NT2/D1 (cell line): ENCODE measurements at regions not wholly inside any gene's neighbourhood (a gene's known extent, or its start where the extent isn't known, plus 50 kb on each side); places are given as distances from the start of the nearest gene placed in this dataset.

Experiments used
- DNase-seq: peaks from one replicate; pipeline ENCODE4 v3.0.0-alpha.2; 2011; ENCODE audit warnings: low read depth, low spot score
- H3K27me3 ChIP-seq: 2 replicates; pipeline ENCODE4 v1.6.0; 2011; ENCODE audit warnings: mild to moderate bottlenecking; ENCODE audit not compliant: insufficient read length, insufficient read depth
- H3K36me3 ChIP-seq: 2 replicates; pipeline ENCODE4 v1.6.1; 2011; ENCODE audit warnings: mild to moderate bottlenecking, low read length, mixed read lengths; ENCODE audit not compliant: insufficient read depth, insufficient read length
- H3K4me1 ChIP-seq: 2 replicates; pipeline ENCODE4 v1.5.1; 2011; ENCODE audit not compliant: insufficient read depth, insufficient read length
- H3K4me3 ChIP-seq: 2 replicates; pipeline ENCODE4 v1.5.1; 2011; ENCODE audit warnings: low read depth; ENCODE audit not compliant: insufficient read length
- H3K9ac ChIP-seq: 2 replicates; pipeline ENCODE4 v1.6.0; 2011; ENCODE audit warnings: low read depth; ENCODE audit not compliant: insufficient read length
- H3K9me3 ChIP-seq: 2 replicates; pipeline ENCODE4 v1.5.1; 2011; ENCODE audit warnings: mild to moderate bottlenecking, low read length; ENCODE audit not compliant: insufficient read depth
- SUZ12 ChIP-seq: IDR thresholded peaks from 2 replicates; pipeline ENCODE4 v1.6.1; 2011; ENCODE audit not compliant: insufficient read length, insufficient read depth; ENCODE audit errors: extremely low read depth
- YY1 ChIP-seq: IDR thresholded peaks from 2 replicates; pipeline ENCODE4 v1.6.1; 2011; ENCODE audit not compliant: insufficient read length, insufficient read depth
- ZNF274 ChIP-seq: IDR thresholded peaks from 2 replicates; pipeline ENCODE4 v1.6.1; 2011; ENCODE audit warnings: mild to moderate bottlenecking, low read depth, low read length

DNA sequence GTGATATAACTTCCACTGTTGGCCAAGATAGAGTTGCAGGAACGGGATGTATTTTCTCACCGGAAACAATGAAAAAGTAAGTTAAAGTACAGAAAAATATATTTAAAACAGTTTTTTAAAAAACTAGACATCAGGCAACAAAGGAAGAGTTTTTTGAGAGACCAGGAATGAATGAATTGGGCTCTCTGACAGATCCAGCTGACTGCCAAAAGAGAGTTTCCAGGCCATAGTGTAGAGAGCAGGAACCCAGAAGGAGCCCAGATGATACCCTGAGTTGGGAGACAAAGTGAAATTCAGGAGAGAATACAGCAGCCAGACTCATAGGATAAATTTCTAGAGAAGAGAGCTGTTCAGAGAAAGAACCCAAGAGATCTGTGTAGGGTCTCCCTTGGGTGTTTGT lies 362.6 kb upstream of the SMIM21 start:
- H3K9me3 ChIP-seq: no peaks in the 10 kb centered on the region
- no peak overlapping the region for H3K4me3 ChIP-seq
- no peaks in the 10 kb centered on the region for H3K36me3 ChIP-seq
- H3K27me3 ChIP-seq: no peaks in the 10 kb centered on the region
- TF ChIP-seq YY1 (no peak), ZNF274 (no peak), SUZ12 (no peak)
- no peaks in the 10 kb centered on the region for H3K4me1 ChIP-seq
- no peak overlapping the region for H3K9ac ChIP-seq
- DNase-seq: no peak

DNA sequence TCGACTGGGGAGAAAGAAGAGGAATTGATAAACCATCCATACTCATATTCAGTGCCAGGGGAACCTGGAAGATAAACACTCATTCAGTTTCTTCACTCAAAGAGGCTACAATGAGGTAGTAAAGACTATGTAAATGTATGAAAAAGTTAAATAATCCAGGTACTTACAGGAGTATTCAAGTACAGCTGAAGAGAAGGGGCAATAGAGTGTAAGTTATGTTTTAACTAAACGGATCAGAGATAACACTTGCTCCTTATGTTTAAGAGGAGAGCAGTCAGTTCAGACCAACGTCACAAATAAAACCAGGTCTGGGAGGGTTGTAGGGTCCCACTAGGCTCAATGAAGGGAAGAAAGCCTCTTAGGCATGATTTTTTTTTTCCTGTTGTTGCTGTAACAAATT lies 358.3 kb upstream of the SMIM21 start:
- H3K4me1 ChIP-seq: no peaks in the 10 kb centered on the region

DNA sequence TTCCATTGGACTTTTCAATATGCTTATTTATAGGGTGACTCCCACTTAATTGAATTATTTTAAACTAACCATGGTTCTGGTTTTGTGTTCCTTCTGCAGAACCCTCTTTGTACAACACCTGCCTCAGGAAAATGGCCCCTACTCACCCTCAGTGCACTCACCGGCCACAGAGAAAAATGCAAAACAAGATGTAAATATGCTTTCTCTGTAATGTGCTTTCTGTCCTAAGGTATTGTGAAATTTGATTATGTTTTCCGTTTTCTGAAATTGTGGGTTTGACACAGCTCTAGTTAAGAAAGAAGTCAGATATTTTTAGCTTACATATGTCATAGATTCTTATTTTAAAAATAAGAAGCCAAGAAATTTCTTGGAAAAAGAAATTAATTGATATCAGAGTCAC lies 357.7 kb upstream of the SMIM21 start:
- Histone ChIP-seq H3K9ac (no peak overlapping the region), H3K36me3 (no peaks in the 10 kb centered on the region), H3K4me3 (no peak overlapping the region), H3K4me1 (no peaks in the 10 kb centered on the region), H3K27me3 (no peaks in the 10 kb centered on the region), H3K9me3 (no peaks in the 10 kb centered on the region)
- no peak for TF ChIP-seq YY1
- no peak for TF ChIP-seq SUZ12
- TF ChIP-seq ZNF274: no peak
- DNase-seq: no peak

More for the DNA sequence above, 358.3 kb upstream of the SMIM21 start:
- no peak for TF ChIP-seq ZNF274
- TF ChIP-seq SUZ12: no peak
- TF ChIP-seq YY1: no peak
- no peak for DNase-seq
- no peaks in the 10 kb centered on the region for H3K27me3 ChIP-seq
- H3K4me3 ChIP-seq: no peak overlapping the region
- no peaks in the 10 kb centered on the region for H3K36me3 ChIP-seq
- H3K9me3 ChIP-seq: no peaks in the 10 kb centered on the region
- no peak overlapping the region for H3K9ac ChIP-seq

DNA sequence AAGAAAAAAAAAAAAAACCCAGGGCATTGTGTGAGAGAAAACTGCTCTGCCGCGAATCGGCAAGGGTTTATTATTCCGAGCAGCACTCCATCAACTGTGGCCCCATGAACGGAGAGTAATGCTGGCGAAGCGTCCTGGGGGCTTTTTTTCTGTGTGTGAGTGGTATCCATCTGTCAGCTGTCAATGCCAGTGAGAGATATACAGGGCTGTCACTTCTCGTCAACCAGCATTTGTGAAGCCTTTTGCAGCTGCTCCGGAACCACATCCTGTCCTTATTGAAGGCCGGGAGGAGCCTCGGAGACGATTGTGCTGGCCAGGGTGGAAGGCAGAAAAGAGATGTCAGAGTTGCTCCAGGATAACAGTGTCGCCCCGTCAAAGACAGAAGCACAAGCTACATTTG lies 356.9 kb upstream of the SMIM21 start:
- no peaks in the 10 kb centered on the region for H3K27me3 ChIP-seq
- no peak for DNase-seq
- no peak for TF ChIP-seq SUZ12
- no peak for TF ChIP-seq YY1
- TF ChIP-seq ZNF274: no peak
- H3K9me3 ChIP-seq: no peaks in the 10 kb centered on the region
- no peaks in the 10 kb centered on the region for H3K4me1 ChIP-seq
- H3K9ac ChIP-seq: no peak overlapping the region
- H3K36me3 ChIP-seq: no peaks in the 10 kb centered on the region
- H3K4me3 ChIP-seq: no peak overlapping the region

DNA sequence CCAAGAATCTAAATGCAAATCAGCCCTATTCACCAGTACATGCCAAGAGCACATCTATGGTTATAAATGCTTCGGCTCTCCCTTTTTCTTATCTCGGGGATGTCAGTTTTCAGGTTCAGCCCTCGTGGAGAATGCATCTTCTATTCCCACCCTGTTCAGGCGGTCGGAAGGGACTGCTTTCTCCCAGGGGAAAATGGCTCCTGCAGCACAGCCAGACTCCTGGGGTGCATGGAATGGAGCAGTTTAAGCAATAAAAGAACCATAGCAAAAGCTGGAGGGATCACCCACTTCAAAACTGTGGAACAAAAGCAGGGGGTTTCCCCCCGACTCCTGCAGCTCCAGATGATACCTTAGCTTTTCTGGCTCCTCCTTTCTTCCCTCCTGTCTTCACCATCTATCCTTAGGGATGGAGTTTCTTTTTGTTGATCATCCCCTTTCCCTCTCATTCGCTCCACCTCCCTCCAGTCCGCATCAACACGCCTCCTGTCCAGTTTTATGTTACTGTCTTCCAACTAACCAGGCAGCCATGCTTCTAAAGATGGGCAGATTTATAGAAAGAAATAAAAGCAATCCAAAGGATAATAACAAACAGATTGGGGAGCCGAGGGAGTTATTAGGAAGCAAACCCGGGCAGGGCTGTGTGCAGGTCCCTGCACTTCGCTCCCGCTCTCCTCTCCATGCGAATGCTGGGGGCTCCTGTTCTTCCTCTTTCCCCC lies 356.2 kb upstream of the SMIM21 start:
- Histone ChIP-seq H3K9ac (no peak overlapping the region), H3K9me3 (no peaks in the 10 kb centered on the region), H3K4me1 (no peaks in the 10 kb centered on the region), H3K4me3 (no peak overlapping the region), H3K27me3 (no peaks in the 10 kb centered on the region), H3K36me3 (no peaks in the 10 kb centered on the region)
- no peak for TF ChIP-seq SUZ12
- no peak for TF ChIP-seq YY1
- TF ChIP-seq ZNF274: no peak
- no peak for DNase-seq

DNA sequence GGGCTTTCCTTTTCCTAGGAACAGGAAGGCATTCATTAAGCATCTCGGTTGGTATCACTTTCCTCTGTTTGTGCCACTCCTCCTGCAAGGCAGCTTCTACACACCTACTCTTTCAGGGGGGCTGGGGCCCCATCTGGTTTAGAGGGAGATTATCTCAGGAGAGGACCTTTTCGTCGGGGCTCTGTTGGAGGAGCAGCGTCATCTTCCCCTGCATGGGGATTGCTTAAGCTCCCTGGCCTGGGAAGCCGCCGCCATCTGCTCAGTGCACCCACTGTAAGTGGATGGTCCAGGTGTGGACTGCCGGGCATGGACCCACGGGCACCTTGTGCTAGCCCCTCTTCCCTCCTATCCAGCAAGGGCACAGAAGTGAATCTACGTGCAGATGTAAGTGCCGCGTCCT lies 355.3 kb upstream of the SMIM21 start:
- no peaks in the 10 kb centered on the region for H3K9me3 ChIP-seq
- TF ChIP-seq SUZ12 (no peak), ZNF274 (no peak), YY1 (no peak)
- no peak overlapping the region for H3K9ac ChIP-seq
- H3K4me1 ChIP-seq: no peaks in the 10 kb centered on the region
- no peak for DNase-seq
- H3K27me3 ChIP-seq: no peaks in the 10 kb centered on the region
- H3K4me3 ChIP-seq: no peak overlapping the region
- H3K36me3 ChIP-seq: no peaks in the 10 kb centered on the region

DNA sequence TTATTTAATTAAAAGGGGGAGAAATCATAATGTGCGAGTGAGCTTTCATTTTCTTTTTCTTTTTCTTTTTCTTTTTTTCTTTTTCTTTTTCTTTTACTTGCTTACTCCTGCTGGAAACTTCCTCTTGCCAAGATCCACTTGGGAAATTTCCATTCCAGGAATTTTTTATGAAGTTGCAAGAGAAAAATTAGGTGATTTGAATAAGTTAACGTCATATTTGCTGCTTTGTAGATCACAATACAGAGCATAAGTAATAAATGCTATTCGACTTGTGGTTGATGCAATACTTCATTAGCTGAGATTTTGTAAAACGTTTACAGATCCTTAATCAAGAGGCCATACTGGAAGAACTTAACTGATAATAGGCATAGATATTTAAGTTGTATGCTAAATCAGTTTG lies 354.7 kb upstream of the SMIM21 start:
- no peaks in the 10 kb centered on the region for H3K9me3 ChIP-seq
- no peaks in the 10 kb centered on the region for H3K36me3 ChIP-seq
- H3K27me3 ChIP-seq: no peaks in the 10 kb centered on the region
- H3K9ac ChIP-seq: no peak overlapping the region
- no peak overlapping the region for H3K4me3 ChIP-seq
- H3K4me1 ChIP-seq: no peaks in the 10 kb centered on the region
- no peak for DNase-seq
- no peak for TF ChIP-seq ZNF274
- TF ChIP-seq YY1: no peak
- TF ChIP-seq SUZ12: no peak
